ENCODE measurements at regions not wholly inside any gene's neighbourhood (a gene's known extent, or its start where the extent isn't known, plus 50 kb on each side); places are given as distances from the start of the nearest gene placed in this dataset.

- TF ChIP-seq EZH2 (IDR thresholded peaks at IDR 0.05) (no peak), POLR2AphosphoS5 (IDR thresholded peaks at IDR 0.05; ENCODE audit: borderline replicate concordance, low read depth, low read length) (no peak), FOXP2 (optimal IDR thresholded peaks at IDR 0.05; ENCODE audit: control extremely low read depth, extremely low read length, insufficient read depth) (no peak)
Observed at GRCh38 chr3:66823009-66823397, 175.1 kb upstream of the KBTBD8 start.

Measured in SK-N-MC (cell line).